GM19328 (cell line): ENCODE measurements at regions not wholly inside any gene's neighbourhood (a gene's known extent, or its start where the extent isn't known, plus 50 kb on each side); places are given as distances from the start of the nearest gene placed in this dataset.
A peak's percentile ranks its signal among the peaks of the same experiment; 100 is the strongest.
"Not testable (repeated sequence)": the region's sequence is repeated elsewhere in the genome, so short reads cannot be mapped to it uniquely, and the experiment has no call there.

Source experiments
- ATAC-seq: cut with Tn5 transposase; IDR thresholded peaks from one replicate; pipeline ENCODE4 v1.9.1; 2021; ENCODE audit warnings: mild to moderate bottlenecking, moderate library complexity; ENCODE audit not compliant: unreplicated experiment

DNA sequence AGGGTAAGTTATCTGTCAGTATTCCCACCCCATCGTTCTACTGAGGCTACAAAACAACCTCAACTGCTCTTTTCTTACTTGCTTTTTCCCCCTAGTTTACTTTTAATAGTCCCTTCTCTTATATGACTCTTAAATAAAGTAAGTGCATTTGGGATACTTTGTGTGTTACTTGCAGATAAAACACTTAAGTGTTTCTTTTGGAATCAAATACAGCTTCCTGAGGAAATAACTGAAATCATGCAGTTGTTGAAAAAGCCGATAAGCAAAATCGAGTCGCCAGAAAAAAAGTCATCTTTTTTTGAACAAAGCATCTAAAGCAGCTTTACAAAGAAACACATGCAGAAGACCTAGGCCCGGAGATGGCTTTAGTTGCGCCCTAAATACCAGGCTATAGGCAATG, 53.5 kb upstream of the EPB41L4A start:
- no peak for ATAC-seq

DNA sequence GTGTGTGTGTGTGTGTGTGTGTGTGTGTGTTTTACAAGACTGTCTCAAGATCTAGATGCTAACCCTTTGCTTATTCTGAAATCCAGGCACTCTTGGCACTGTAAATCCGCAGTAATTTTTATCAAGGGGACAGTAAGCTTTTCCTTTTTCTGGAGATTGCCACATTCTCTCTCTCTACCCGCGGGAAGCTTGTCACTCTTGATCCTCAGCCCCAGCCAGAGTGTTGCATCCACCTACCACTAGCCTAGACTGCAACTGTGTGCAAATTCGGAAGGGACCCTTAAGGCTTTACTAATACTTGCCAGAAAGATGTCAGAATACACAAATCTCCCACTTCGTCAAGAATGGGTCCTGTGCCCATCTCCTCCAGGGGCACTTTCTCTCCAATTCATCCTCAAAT, 54.9 kb upstream of the EPB41L4A start:
- no peak for ATAC-seq

DNA sequence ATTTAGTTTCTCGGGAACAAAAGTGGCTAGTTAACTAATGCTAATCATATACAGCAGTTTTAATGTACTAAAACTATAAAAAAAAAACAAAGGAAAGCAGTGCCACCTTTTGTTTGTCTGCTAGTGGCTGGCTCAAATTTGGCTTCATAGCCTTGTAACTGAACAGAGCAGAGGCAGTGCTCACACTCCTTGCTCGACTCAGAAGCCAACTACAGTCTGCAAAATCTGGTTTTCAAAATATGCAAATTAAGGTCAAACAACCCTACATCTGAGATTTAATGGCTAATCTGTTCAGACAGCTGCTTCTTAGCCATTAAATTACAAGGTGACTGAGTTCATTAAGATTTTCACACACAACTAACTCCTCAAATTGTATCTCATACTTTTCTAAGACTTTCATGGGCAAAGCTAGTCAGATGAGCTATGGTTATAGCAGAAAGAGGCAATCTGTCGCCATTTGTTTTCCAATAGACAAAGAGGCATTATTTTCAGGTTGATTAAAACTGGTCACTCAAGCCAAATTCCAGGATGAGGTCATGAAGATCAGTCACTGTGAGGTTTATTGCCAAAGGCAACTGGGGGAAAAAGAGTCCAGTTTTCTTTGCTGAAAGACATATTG, 56.8 kb upstream of the EPB41L4A start:
- no peak for ATAC-seq

- no peak for ATAC-seq
Measured at GRCh38 chr5:112479418-112479817, 60.3 kb upstream of the EPB41L4A start.

GRCh38 chr5:112480501-112480900, 61.4 kb upstream of the EPB41L4A start:
- ATAC-seq: no peak

- ATAC-seq: no peak
Measured at GRCh38 chr5:112483704-112484103, 64.6 kb upstream of the EPB41L4A start.

DNA sequence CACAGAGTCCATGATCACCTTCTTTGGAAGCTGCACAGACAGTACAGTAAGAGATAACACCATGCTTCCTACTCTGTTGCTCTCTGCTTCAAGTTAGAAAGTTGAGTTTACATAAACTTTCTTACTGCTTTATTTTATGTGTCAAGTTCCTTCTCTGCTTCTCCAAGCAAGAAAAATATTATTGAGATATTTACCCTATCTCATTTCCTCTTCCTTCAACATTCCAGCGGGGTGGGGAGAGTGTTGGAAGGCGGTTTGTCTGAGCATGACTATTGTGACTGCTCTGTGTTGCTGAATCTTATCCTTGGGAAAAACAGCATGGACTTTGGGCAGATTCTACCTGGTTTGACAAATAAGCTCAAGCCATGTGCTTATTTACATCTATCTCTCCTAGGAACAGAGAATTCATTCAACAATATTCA, 66.9 kb upstream of the EPB41L4A start:
- no peak for ATAC-seq

DNA sequence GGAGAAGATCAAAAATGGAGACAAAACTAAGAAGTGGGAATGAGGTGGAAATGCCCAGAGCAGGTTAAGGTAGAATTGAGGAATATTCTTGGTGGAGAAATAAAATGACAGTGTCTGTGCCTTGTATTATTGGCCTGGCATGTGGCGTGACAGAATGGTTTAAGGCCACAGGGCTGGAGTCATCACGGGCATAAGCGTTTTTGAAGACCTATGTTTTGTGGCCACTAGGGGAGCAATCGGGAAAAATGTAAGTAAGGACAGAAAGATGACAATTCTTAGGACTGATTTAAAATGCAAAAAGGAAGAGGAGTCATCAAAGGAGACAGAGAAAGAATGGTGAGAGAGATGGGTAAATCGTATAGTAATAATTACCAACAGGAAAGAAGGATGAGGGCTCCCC, 72.2 kb upstream of the EPB41L4A start:
- ATAC-seq: no peak

- ATAC-seq: peak; percentile 98
Measured at GRCh38 chr5:112492291-112492690, 73.2 kb upstream of the EPB41L4A start.

DNA sequence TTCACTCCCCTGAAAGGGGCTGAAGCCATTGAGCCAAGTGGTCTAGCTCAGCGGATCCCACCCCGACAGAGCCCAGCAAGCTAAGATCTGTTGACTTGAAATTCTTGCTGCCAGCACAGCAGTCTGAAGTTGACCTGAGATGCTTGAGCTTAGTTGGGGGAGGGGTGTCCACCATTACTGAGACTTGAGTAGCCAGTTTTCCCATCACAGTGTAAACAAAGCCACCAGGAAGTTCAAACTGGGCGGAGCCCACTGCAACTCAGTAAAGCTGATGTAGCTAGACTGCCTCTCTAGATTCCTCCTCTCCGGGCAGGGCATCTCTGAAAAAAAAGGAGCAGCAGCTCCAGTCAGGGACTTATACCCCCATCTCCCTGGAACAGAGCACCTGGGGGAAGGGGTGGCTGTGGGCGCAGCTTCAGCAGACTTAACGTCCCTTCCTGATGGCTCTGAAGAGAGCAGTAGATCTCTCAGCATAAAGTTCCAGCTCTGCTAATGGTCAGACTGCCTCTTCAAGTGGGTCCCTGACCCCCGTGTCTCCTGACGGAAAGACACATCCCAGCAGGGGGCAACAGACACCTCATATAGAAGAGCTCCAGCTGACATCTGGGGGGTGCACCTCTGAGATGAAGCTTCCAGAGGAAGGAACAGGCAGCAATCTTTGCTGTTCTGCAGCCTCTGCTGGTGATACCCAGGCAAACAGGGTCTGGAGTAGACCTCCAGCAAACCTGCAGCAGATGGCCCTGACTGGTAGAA, 84.8 kb upstream of the EPB41L4A start:
- not testable (repeated sequence) for ATAC-seq

DNA sequence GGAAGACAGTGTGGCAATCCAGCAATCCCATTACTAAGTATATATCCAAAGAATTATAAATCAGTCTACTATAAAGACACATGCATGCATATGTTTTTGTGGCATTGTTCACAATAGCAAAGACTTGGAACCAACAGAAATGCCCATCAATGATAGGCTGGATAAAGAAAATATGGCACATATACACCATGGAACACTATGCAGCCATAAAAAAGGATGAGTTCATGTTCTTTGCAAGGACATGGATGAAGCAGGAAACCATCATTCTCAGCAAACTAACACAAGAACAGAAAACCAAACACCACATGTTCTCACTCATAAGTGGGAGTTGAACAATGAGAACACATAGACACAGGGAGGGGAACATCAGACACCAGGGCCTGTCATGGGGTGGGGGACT, 90.0 kb upstream of the EPB41L4A start:
- ATAC-seq: not testable (repeated sequence)

GRCh38 chr5:112511920-112512319, 92.8 kb upstream of the EPB41L4A start:
- ATAC-seq: no peak

GRCh38 chr5:112512901-112513300, 93.8 kb upstream of the EPB41L4A start:
- ATAC-seq: no peak

DNA sequence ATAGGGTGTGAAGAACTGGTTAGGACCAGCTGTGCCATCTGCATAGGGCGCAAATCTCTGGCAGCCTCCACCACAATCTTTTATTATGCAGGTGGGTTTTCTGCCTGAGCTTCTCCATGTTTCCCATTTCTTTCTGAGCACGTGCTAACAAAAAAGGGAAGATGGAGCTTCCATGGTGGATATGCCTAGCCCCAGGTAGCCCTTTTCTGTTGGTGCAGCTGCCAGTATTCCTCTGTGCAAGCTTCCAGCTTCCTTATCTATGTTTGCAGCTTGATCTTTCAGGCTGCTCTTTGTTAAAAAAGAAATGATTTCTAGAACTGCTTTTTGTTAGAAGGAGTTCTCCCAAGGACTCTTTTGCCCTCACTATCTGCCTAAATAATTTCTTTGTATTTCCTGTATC, 95.0 kb upstream of the EPB41L4A start:
- no peak for ATAC-seq

DNA sequence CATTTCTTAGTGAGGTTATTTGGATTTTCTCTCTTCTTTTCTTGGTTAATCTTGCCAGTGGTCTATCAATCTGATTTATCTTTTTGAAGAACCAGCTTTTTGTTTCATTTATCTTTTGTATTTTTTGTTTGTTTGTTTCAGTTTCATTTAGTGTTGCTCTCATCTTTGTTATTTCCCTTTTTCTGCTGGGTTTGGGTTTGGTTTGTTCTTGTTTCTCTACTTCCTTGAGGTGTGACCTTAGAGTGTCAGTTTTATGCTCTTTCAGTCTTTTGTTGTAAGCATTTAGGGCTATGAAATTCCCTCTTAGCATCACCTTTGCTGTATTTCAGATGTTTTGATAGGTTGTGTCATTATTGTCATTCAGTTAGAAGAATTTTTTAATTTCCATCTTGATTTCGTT, 101.4 kb upstream of the EPB41L4A start:
- ATAC-seq: not testable (repeated sequence)

GRCh38 chr5:112522891-112523673, 104.0 kb upstream of the EPB41L4A start:
- ATAC-seq: peak; percentile 51

- peak; percentile 50 for ATAC-seq
Measured at GRCh38 chr5:112523674-112524263, 104.7 kb upstream of the EPB41L4A start.

DNA sequence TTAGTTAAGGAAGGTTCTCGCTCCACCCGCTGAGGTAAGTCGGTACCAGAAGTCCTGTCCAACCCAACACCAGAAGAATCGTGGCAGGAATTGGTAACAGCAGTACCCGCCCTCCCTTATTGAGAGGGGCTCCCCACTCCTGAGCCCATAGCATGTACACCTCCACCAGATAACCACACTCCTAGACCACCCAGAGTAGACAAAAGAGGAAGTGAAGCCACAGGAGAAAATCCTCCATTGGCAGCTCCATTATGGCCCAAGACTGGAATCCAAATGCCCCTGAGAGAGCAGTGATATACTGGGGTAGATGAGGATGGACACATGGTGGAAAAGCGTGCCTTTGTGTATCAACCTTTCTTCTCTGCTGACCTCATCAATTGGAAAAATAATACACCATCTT, 106.1 kb upstream of the EPB41L4A start:
- no peak for ATAC-seq

DNA sequence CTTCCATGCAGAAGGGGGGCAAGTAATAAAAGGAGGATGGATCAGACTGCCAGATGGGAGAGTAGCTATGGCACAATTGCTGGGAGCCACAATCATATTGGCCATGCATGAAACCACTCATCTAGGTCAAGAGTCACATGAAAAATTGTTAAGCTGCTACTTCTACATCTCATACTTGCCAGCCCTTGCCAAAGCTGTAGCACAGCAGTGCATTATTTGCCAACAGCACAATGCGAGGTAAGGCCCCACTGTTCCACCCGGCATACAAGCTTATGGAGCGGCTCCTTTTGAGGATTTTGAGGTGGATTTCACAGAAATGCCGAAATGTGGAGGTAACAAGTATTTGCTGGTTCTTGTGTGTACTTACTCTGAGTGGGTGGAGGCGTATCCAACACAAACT, 109.9 kb upstream of the EPB41L4A start:
- ATAC-seq: no peak

GRCh38 chr5:112529525-112529924, 110.4 kb upstream of the EPB41L4A start:
- ATAC-seq: no peak

GRCh38 chr5:112532654-112533360, 113.7 kb upstream of the EPB41L4A start:
- peak; percentile 45 for ATAC-seq
